Effector memory CD8-positive, alpha-beta T cell (primary cell): ENCODE measurements at regions not wholly inside any gene's neighbourhood (a gene's known extent, or its start where the extent isn't known, plus 50 kb on each side); places are given as distances from the start of the nearest gene placed in this dataset.
"Not testable (repeated sequence)": the region's sequence is repeated elsewhere in the genome, so short reads cannot be mapped to it uniquely, and the experiment has no call there.

Source experiments
- ATAC-seq: fragments of 150-1000 bp; cut with Tn5 transposase; replicated peaks from 2 replicates; pipeline ENCODE4 v1.10.0; 2021; ENCODE audit warnings: mild to moderate bottlenecking, moderate library complexity
- DNase-seq, 3 experiments: peaks; one replicate each; pipeline ENCODE4 v3.0.0; 2021
- H3K27ac Mint-ChIP-seq, 2 donors: one replicate each; pipeline ENCODE4 v1.8.0; 2022; ENCODE audit warnings: mild to moderate bottlenecking in 2 of 2, mixed read lengths in 2 of 2, moderate library complexity in 2 of 2
- H3K27me3 Mint-ChIP-seq, 2 donors: one replicate each; pipeline ENCODE4 v1.8.0; 2022; ENCODE audit warnings: mixed read lengths in 2 of 2
- H3K36me3 Mint-ChIP-seq: one replicate; pipeline ENCODE4 v1.8.0; 2022; ENCODE audit warnings: mild to moderate bottlenecking, moderate library complexity, mixed read lengths; ENCODE audit not compliant: insufficient read depth
- H3K4me1 Mint-ChIP-seq, 2 donors: one replicate each; pipeline ENCODE4 v1.8.0; 2022; ENCODE audit warnings: low read depth in 2 of 2, mixed read lengths in 2 of 2
- H3K4me3 Mint-ChIP-seq, 2 donors: one replicate each; pipeline ENCODE4 v1.8.0; 2022; ENCODE audit warnings: mild to moderate bottlenecking in 2 of 2, mixed read lengths in 2 of 2, moderate library complexity in 2 of 2
- H3K9me3 Mint-ChIP-seq, 2 donors: one replicate each; pipeline ENCODE4 v1.8.0; 2022; ENCODE audit warnings: mixed read lengths in 2 of 2

DNA sequence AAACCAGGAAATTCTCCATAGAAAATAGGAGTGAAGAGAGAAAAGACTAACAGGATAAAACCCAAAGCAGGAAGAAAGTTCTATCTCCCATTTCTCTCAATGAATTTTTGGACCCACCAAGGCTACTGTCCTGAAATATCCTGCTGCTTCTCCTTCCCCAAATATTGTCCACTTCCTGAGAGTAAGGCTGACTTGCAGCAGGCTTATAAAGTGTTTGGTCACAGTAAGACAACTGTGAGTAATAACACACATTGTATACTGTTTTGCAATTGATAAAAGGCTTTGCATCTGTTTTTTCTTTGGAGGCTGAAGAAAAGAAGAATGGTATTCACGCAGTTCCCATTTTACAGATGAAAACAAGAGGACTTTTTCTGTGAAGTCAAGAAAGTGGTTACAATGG lies 52.8 kb downstream of the FOXD4L6 start:
- H3K36me3 Mint-ChIP-seq, ATAC-seq, H3K27ac Mint-ChIP-seq, DNase-seq, H3K9me3 Mint-ChIP-seq: not testable (repeated sequence)
- Mint-ChIP-seq H3K4me3 (peak overlapping the region in 1 of 2 donors; percentile 72), H3K27me3 (peaks cover 38 to 49% of the 10 kb centered on the region in 2 donors), H3K4me1 (peaks cover 13 to 15% of the 10 kb centered on the region in 2 donors)

DNA sequence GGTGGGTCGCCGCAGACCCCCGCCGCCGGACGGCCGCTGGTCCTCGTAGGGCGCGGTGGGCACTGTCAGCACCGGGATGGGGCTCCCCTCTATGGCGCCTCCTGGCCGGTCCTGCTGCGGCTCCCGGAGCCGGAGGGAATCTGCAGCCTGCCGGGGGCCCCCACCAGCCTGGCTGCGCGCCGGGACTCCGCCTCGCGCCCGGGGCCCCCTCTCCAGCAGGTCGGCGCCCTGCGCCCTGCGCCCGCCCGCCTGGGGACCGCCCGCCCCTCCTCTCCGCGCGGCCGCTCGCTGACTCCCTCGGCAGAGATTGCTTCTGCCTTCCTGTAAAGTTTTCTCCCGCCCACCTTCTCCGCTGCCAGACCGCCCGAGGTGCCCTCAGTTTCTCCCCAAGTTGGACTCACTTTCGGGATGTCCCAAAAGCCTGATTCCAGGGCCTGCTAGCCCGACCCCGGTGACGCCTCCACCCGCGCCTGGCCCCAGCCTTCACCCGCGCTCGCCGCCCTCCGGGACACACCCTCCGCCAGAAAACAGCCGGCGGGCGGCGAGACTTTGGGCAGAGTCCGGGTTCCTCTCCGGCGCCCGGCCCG lies 54.0 kb downstream of the FOXD4L6 start:
- DNase-seq, H3K27ac Mint-ChIP-seq, H3K36me3 Mint-ChIP-seq, H3K9me3 Mint-ChIP-seq: not testable (repeated sequence)
- ATAC-seq, result peak; percentile 71
- H3K4me1 Mint-ChIP-seq, result peaks cover 13 to 15% of the 10 kb centered on the region in 2 donors
- H3K4me3 Mint-ChIP-seq, result peak overlapping the region; percentile 59 to 72
- peaks cover 38 to 49% of the 10 kb centered on the region in 2 donors for H3K27me3 Mint-ChIP-seq

DNA sequence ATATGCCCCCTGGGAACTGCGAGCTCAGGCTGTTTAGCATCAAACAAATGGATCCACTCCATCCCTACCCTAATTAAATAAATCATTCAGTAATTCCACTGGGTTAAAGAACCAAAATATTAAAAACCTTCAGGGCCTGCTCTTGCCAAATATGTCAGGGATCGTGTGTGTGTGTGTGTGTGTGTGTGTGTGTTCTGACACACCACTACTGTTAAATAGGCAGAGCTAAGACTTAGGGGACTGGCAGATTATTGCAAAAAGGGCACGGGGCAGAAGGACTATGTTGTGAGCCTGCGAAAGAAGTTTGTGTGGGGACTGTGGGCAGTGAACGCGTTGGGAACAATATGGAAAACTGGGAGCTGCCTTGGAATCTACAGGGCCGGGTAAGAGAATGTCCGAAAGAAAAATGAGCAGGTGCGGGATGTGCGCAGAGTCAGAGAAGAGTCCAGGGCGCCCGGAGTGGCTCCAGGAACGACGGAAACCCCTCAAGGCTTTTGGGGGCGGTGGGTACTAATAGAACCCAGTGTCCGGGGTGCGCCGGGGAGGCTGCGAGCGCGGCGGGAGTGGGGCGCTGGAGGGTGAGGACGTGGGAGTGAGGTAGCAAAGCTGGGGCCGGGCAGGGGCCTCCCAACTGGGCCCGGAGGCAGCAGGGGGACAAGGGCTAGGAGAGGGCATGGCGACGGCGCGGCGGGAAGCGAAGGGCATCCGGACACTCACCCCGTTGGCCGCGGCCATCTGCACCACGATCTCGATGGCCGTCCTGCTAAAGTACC lies 54.8 kb downstream of the FOXD4L6 start:
- H3K9me3 Mint-ChIP-seq, H3K36me3 Mint-ChIP-seq, H3K27ac Mint-ChIP-seq, DNase-seq, ATAC-seq: not testable (repeated sequence)
- Mint-ChIP-seq H3K27me3 (peaks cover 38 to 49% of the 10 kb centered on the region in 2 donors), H3K4me3 (peak overlapping the region; percentile 45 to 80), H3K4me1 (peaks cover 13 to 15% of the 10 kb centered on the region in 2 donors)

DNA sequence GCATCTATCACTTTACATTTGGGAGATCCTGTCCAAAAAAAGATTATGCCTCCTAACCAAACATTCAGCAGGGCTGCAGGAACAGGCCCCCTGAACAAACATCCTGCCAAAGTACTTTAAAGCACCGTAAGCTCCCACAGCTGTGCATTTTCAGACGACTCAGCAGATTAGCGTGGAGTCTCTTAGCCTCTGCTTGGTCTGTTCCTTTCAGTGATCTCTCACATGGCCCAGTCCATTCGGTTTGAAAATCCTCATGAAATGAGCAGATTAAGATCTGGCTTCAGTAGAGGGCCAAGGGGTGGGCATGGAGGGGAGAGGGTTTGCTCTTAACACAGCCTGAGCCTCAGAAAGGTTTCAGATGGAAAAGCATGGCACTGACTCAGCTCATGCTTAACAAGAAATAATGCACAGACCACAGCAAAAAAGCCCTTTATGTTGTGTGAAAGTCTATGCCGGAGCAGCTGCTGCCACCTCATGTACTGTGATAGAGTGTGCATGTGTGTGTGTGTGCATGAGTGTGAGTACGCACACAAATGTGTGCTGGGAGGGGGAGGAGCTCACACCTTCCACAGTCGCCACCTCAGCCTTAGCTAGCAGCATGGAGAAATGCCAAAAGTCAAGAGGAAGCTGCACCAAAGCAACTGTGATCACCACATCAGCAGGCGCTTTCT lies 64.2 kb downstream of the FOXD4L6 start:
- H3K27me3 Mint-ChIP-seq, H3K36me3 Mint-ChIP-seq, H3K9me3 Mint-ChIP-seq, H3K4me1 Mint-ChIP-seq: not testable (repeated sequence)
- peak; percentile 23 to 56 (median 27) for DNase-seq
- Mint-ChIP-seq H3K27ac (peak overlapping the region; percentile 19 to 38), H3K4me3 (peak overlapping the region; percentile 62 to 63)
- ATAC-seq, result peak; percentile 82

DNA sequence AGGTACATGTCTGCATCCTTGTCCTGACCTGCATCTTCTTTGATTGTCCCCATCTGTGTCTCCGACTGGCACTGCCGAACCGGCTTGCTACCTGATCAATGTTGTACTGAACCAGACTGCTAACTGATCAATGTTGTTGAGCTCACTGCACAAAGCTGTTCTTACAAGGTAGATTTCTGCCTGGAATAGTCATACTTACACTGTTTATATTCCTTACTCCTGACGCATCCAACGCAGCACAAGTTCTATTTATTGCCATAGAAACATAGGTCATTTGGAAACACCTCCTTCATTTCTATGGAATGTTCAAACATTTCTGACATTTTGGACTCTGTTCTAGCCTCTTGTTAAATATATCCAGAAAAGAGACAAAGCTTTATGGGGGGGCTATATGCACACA lies 65.2 kb downstream of the FOXD4L6 start:
- DNase-seq, H3K9me3 Mint-ChIP-seq, H3K4me1 Mint-ChIP-seq, H3K36me3 Mint-ChIP-seq, H3K4me3 Mint-ChIP-seq, ATAC-seq, H3K27ac Mint-ChIP-seq, H3K27me3 Mint-ChIP-seq: not testable (repeated sequence)

DNA sequence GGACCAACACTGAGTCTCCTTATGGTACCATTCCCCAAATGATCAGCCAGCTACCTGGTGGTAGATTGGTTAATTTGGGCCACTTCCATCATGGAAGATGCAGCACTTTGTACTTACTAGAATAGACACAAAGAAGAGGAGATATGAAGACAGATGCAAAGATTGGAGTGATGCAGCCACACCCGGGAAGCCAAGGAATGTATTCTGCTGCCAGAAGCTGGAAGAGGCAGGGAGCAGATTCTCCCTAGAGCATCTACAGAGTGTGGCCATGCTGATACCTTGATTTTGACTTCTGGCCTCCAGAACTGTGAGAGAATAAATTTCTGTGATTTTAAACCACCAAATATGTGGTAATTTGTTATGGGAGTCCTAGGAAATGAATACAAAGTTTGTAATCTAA lies 68.9 kb downstream of the FOXD4L6 start:
- not testable (repeated sequence) for H3K27me3 Mint-ChIP-seq, H3K4me1 Mint-ChIP-seq, ATAC-seq, H3K36me3 Mint-ChIP-seq, H3K4me3 Mint-ChIP-seq, H3K9me3 Mint-ChIP-seq, DNase-seq, H3K27ac Mint-ChIP-seq

DNA sequence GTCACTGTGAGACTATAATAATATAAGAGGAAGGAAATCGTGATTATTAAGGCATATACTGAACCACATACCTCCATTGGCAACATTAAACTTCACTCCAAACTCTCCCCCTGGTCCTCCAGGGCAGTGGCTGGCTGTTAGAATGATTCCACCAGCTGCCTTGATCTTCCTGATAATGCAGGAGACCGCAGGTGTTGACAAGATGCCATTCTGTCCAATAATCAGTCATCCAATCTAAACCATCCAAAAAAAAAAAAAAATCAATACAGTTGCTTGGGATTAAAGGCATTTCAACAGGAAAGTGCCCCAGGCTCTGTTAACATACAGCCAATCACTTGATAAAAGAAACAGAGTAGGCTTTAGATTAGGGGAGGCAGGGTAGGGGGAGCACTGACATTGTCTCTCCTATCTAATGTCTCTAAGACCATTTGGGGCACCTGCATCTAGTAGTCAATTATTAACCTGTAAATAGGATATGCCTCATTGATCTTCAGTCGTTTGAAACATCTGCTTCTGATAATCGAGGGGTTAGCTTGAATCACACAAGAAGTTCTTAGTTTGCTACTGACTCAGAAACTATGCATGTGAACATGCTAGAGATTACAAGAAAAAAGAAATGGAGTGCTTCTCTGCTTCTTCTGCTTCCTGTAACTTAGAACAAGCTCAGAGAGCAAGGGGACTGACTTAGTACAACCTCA lies 74.7 kb downstream of the FOXD4L6 start:
- not testable (repeated sequence) for ATAC-seq, H3K4me3 Mint-ChIP-seq, DNase-seq, H3K4me1 Mint-ChIP-seq, H3K9me3 Mint-ChIP-seq, H3K27ac Mint-ChIP-seq, H3K36me3 Mint-ChIP-seq
- H3K27me3 Mint-ChIP-seq, result peaks cover 0 to 11% of the 10 kb centered on the region in 2 donors

DNA sequence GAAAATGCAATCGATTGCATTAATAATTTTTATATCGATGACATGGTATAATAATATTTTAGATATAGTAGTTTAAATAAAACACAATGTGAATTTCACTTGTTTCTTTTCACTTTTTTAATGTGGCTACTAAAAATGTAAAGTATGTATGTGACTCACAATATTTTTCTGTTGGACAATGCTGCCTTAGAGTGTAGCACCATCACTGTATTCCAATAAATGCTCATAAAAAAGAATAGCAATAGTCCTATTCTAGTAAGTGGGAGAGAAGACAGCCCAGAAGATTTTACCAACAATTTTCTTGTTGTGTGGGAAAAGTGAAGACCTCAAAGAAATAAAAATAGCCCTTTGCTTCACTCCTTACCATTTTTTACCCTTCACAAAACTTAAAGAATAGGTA lies 79.8 kb downstream of the FOXD4L6 start:
- not testable (repeated sequence) for DNase-seq, H3K9me3 Mint-ChIP-seq, H3K4me1 Mint-ChIP-seq, H3K36me3 Mint-ChIP-seq, H3K27ac Mint-ChIP-seq, H3K4me3 Mint-ChIP-seq, ATAC-seq
- H3K27me3 Mint-ChIP-seq, result peaks cover 0 to 11% of the 10 kb centered on the region in 2 donors

DNA sequence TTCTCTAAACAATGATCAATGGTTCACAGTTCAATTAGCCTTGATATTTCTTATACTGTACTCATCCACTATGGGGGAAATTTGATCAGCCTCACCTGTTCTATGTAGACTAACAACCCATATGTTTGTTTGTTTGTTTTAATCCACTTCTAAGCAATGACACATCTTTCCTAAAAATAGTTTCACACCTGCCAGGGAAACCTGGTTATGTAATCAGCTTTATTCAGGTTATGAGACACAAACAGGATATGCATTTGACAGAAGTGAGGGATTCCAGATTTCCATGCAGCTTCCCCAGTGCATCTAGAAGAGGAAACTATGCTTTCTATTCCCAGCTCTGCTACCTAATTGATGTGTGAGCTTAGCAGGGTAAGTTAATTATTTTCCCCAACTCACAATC lies 80.7 kb downstream of the FOXD4L6 start:
- DNase-seq, H3K27ac Mint-ChIP-seq, H3K4me3 Mint-ChIP-seq, ATAC-seq, H3K9me3 Mint-ChIP-seq, H3K36me3 Mint-ChIP-seq, H3K4me1 Mint-ChIP-seq: not testable (repeated sequence)
- peaks cover 0 to 11% of the 10 kb centered on the region in 2 donors for H3K27me3 Mint-ChIP-seq

DNA sequence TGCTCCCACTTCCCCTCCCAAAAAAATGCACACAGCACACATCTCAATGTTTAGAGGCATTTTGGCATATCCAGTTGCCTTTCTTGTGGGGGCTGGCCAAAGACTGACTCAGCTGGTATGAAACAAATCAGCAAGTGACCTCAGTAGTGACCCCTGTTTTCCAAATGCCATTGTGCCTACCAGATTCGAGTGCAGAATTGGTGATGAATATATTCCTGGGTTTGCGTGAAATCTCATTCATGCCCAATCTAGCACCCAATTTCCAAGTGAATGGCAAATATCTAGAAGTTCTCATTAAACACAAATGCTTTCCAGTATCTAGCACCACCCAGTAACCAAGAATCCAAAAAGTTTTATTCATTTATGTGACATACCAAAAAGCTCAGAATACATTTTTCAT lies 83.6 kb downstream of the FOXD4L6 start:
- not testable (repeated sequence) for H3K27me3 Mint-ChIP-seq, H3K9me3 Mint-ChIP-seq, H3K4me1 Mint-ChIP-seq, H3K27ac Mint-ChIP-seq, H3K4me3 Mint-ChIP-seq, DNase-seq, H3K36me3 Mint-ChIP-seq, ATAC-seq

DNA sequence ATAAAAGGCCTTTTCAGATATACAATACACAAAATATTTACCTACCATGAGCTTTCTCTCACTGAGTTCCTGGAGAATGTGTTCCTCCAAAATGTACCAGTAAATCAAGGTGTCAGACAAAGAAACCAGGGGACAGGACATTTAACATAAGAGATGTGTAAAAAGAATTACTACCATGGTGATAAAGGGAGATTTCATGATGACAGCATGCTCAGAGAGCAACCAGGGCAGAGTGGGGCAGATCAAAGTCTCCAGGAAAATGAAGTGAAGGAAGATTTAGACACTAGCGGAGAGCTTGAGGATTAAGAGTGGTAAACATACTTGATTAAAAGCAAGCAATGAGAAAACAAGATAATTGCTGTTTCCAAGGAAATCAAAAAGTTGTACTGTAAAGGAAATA lies 85.0 kb downstream of the FOXD4L6 start:
- not testable (repeated sequence) for H3K4me3 Mint-ChIP-seq, H3K4me1 Mint-ChIP-seq, H3K27me3 Mint-ChIP-seq, DNase-seq, H3K9me3 Mint-ChIP-seq, ATAC-seq, H3K27ac Mint-ChIP-seq, H3K36me3 Mint-ChIP-seq

DNA sequence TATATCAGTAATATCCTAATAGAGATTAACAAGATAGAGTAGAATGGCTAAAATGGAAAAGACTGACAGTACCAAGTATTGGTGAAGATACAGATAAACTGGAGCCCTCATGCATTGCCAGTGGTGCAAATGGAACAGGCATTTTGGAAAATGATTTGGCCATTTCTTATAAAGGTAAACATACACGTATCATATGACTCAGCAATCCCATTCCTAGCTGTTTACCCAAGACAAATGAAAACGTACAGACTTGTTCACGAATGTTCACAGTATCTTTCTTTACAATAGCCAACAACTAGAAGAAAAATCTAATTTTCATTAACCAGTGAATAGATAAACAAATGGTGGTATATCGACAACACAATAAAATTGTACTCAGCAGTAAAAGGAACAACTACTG lies 86.4 kb downstream of the FOXD4L6 start:
- not testable (repeated sequence) for H3K4me1 Mint-ChIP-seq, H3K27me3 Mint-ChIP-seq, H3K36me3 Mint-ChIP-seq, H3K27ac Mint-ChIP-seq, DNase-seq, ATAC-seq, H3K9me3 Mint-ChIP-seq, H3K4me3 Mint-ChIP-seq

DNA sequence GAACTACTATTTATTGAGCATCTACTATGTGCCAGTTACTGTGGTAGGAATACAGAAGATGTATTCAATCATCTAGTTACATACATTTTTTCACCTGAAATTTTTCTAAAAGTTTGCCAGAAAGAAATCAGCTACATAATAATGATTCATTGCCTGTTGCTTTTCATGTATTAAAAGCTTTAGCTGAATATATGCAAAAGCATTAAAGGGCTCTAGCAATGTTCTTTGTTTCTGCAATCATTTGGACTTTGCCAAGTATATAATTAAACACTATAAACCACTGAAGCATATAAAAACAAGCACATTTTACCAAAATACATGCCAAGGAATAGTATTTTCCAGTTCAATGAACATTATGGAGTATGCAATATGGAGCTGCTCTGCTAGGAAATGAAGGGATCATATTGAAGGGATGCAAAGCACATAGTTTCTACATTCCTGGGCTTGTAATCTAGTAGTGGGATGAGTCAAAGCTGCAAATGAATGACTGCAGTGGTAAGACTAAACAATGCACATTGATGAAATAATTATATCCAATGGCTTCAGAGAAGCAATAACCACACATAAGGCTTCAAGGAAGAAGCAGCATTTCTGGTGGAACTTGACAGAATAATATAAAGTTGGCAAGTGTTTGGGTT lies 87.7 kb downstream of the FOXD4L6 start:
- not testable (repeated sequence) for DNase-seq

More for the DNA sequence above, 87.7 kb downstream of the FOXD4L6 start:
- H3K27me3 Mint-ChIP-seq, H3K36me3 Mint-ChIP-seq, H3K27ac Mint-ChIP-seq, ATAC-seq, H3K4me1 Mint-ChIP-seq, H3K4me3 Mint-ChIP-seq, H3K9me3 Mint-ChIP-seq: not testable (repeated sequence)
